H1 (cell line): ENCODE measurements at regions not wholly inside any gene's neighbourhood (a gene's known extent, or its start where the extent isn't known, plus 50 kb on each side); places are given as distances from the start of the nearest gene placed in this dataset.

Experiments
- CTCF ChIA-PET: fragments of 300-600 bp; sonication (Branson Sonifier 250); formaldehyde crosslinking; loops from one replicate; lab custom pipeline; 2021; ENCODE audit not compliant: partially characterized antibody; lab: Charles Lee
- POLR2A ChIA-PET: fragments of 300-600 bp; sonication (Branson Sonifier 250); formaldehyde crosslinking; loops from one replicate; lab custom pipeline; 2021; ENCODE audit warnings: inconsistent platforms; ENCODE audit not compliant: partially characterized antibody; lab: Charles Lee
- DNase-seq, 2 experiments: peaks; one replicate each; pipeline versions ENCODE4 v3.0.0 to v3.0.0-alpha.2; 2010 to 2022; ENCODE audit warnings: low spot score in 2 of 2, low read depth in 1 of 2, mixed read lengths in 1 of 2
- FAIRE-seq: peaks from 2 replicates; lab custom pipeline; 2011; peaks lifted over from hg19 to GRCh38; lab: Jason Lieb, UNC
- H2AFZ ChIP-seq: 2 replicates; pipeline ENCODE4 v1.8.1; 2012; ENCODE audit warnings: low read length, inconsistent platforms
- H2AK5ac ChIP-seq: 2 replicates; pipeline ENCODE4 v1.6.1; 2013; ENCODE audit warnings: low read depth, low read length
- H2BK120ac ChIP-seq: replicated peaks from 2 replicates; pipeline ENCODE3; 2013; ENCODE audit warnings: low read depth, low read length, inconsistent platforms
- H2BK12ac ChIP-seq: 2 replicates; pipeline ENCODE4 v1.6.1; 2013; ENCODE audit warnings: low read depth, low read length
- H2BK15ac ChIP-seq: 2 replicates; pipeline ENCODE4 v1.6.1; 2013; ENCODE audit warnings: low read length
- H2BK20ac ChIP-seq: 2 replicates; pipeline ENCODE4 v1.6.1; 2013; ENCODE audit warnings: low read length
- H2BK5ac ChIP-seq: 2 replicates; pipeline ENCODE4 v1.6.1; 2013; ENCODE audit warnings: low read depth, low read length
- H3K14ac ChIP-seq: 2 replicates; pipeline ENCODE4 v1.6.1; 2013; ENCODE audit warnings: inconsistent platforms; ENCODE audit not compliant: insufficient read length
- H3K18ac ChIP-seq: 2 replicates; pipeline ENCODE4 v1.6.1; 2013; ENCODE audit warnings: low read length; ENCODE audit errors: extremely low read depth
- H3K23ac ChIP-seq: 2 replicates; pipeline ENCODE4 v1.6.1; 2013; ENCODE audit warnings: inconsistent platforms; ENCODE audit not compliant: insufficient read length
- H3K23me2 ChIP-seq: 2 replicates; pipeline ENCODE4 v1.6.1; 2013; ENCODE audit warnings: low read depth, low read length
- H3K27ac ChIP-seq: 2 replicates; pipeline ENCODE4 v1.6.1; 2011; ENCODE audit warnings: low read depth, low read length, inconsistent platforms
- H3K27me3 ChIP-seq, 4 experiments: replicated peaks in 1 of 4; 1 replicate in 1 of 4; 2 replicates in 3 of 4; pipeline versions ENCODE4 v1.6.1 to v1.8.1; 2011 to 2013; ENCODE audit warnings: low read length in 3 of 4, mild to moderate bottlenecking in 3 of 4, inconsistent platforms in 2 of 4, mixed read lengths in 2 of 4, moderate library complexity in 1 of 4; ENCODE audit not compliant: control insufficient read depth in 3 of 4, insufficient read depth in 3 of 4; ENCODE audit errors: extremely low read depth in 1 of 4
- H3K36me3 ChIP-seq, 4 experiments: 2 replicates each; pipeline versions ENCODE4 v1.6.1 to v1.8.1; 2011 to 2013; ENCODE audit warnings: mild to moderate bottlenecking in 4 of 4, low read length in 3 of 4, moderate library complexity in 2 of 4, control low read depth in 1 of 4, inconsistent platforms in 1 of 4; ENCODE audit not compliant: insufficient read depth in 4 of 4, control insufficient read depth in 2 of 4
- H3K4ac ChIP-seq: replicated peaks from 2 replicates; pipeline ENCODE3; 2013; ENCODE audit warnings: low read length, low read depth, mixed read lengths, inconsistent platforms; ENCODE audit not compliant: insufficient read length
- H3K4me1 ChIP-seq, 4 experiments: replicated peaks in 1 of 4; 1 replicate in 1 of 4; 2 replicates in 3 of 4; pipeline versions ENCODE4 v1.6.1 to v1.8.1; 2011 to 2013; ENCODE audit warnings: low read length in 3 of 4, inconsistent platforms in 2 of 4, mixed read lengths in 1 of 4; ENCODE audit not compliant: insufficient read depth in 4 of 4, control insufficient read depth in 3 of 4
- H3K4me2 ChIP-seq, 2 experiments: 2 replicates each; pipeline versions ENCODE4 v1.6.1 to v1.8.1; 2011 to 2013; ENCODE audit warnings: low read depth in 2 of 2, low read length in 2 of 2, control low read depth in 1 of 2, inconsistent platforms in 1 of 2, mild to moderate bottlenecking in 1 of 2; ENCODE audit not compliant: insufficient read depth in 1 of 2
- H3K4me3 ChIP-seq, 4 experiments: fragments of 200-600, 300-600 bp in 1 of 4; sonication (generic), shearing (Covaris generic), sonication (Bioruptor Twin) in 1 of 4; 2 replicates each; pipeline versions ENCODE4 v1.5.1 to v1.8.1; 2011 to 2016; ENCODE audit warnings: low read length in 4 of 4, low read depth in 3 of 4, control low read depth in 2 of 4, inconsistent platforms in 2 of 4, mild to moderate bottlenecking in 2 of 4, mixed read lengths in 1 of 4, moderate library complexity in 1 of 4; ENCODE audit not compliant: insufficient read depth in 2 of 4; ENCODE audit errors: extremely low read depth in 1 of 4
- H3K56ac ChIP-seq: replicated peaks from 2 replicates; pipeline ENCODE3; 2013; ENCODE audit warnings: low read depth, mild to moderate bottlenecking, mixed read lengths, low read length, inconsistent platforms; ENCODE audit not compliant: insufficient read length
- H3K79me1 ChIP-seq: 2 replicates; pipeline ENCODE4 v1.6.1; 2013; ENCODE audit warnings: low read depth, low read length, control low read depth
- H3K79me2 ChIP-seq, 2 experiments: 2 replicates each; pipeline versions ENCODE4 v1.6.1 to v1.8.1; 2012 to 2013; ENCODE audit warnings: low read length in 2 of 2, mild to moderate bottlenecking in 2 of 2, inconsistent platforms in 1 of 2; ENCODE audit not compliant: insufficient read depth in 2 of 2, control insufficient read depth in 1 of 2
- H3K9ac ChIP-seq, 4 experiments: replicated peaks in 1 of 4; 1 replicate in 1 of 4; 2 replicates in 3 of 4; pipeline versions ENCODE4 v1.6.1 to v1.8.1; 2011 to 2013; ENCODE audit warnings: low read depth in 3 of 4, low read length in 3 of 4, control low read depth in 2 of 4, mild to moderate bottlenecking in 2 of 4, moderate library complexity in 2 of 4, inconsistent platforms in 1 of 4; ENCODE audit errors: extremely low read depth in 1 of 4
- H3K9me3 ChIP-seq, 2 experiments: 2 replicates each; pipeline versions ENCODE4 v1.6.1 to v1.8.1; 2012 to 2013; ENCODE audit warnings: mild to moderate bottlenecking in 2 of 2, moderate library complexity in 2 of 2, control low read depth in 1 of 2, inconsistent platforms in 1 of 2, low read depth in 1 of 2, low read length in 1 of 2, mixed read lengths in 1 of 2; ENCODE audit not compliant: insufficient read depth in 2 of 2
- H4K20me1 ChIP-seq, 2 experiments: replicated peaks in 1 of 2; 2 replicates each; pipeline versions ENCODE3 to v1.8.1; 2011 to 2013; ENCODE audit warnings: inconsistent platforms in 2 of 2, low read length in 2 of 2, mild to moderate bottlenecking in 1 of 2; ENCODE audit not compliant: insufficient read depth in 2 of 2, control insufficient read depth in 1 of 2
- H4K5ac ChIP-seq: 2 replicates; pipeline ENCODE4 v1.6.1; 2013; ENCODE audit warnings: low read length, low read depth, mixed read lengths, inconsistent platforms; ENCODE audit not compliant: insufficient read length
- H4K8ac ChIP-seq: 2 replicates; pipeline ENCODE4 v1.8.0; 2013; ENCODE audit warnings: mild to moderate bottlenecking, moderate library complexity, low read length, inconsistent platforms; ENCODE audit not compliant: insufficient read depth; ENCODE audit errors: extremely low read depth
- H4K91ac ChIP-seq: replicated peaks from 2 replicates; pipeline ENCODE3; 2013; ENCODE audit warnings: low read length, mixed read lengths, inconsistent platforms; ENCODE audit not compliant: insufficient read length
- ATF2 ChIP-seq: IDR thresholded peaks from 2 replicates; pipeline ENCODE4 v1.6.1; 2012; ENCODE audit warnings: low read length, inconsistent platforms
- ATF3 ChIP-seq: IDR thresholded peaks from 2 replicates; pipeline ENCODE4 v1.6.1; 2011; ENCODE audit warnings: low read depth, mild to moderate bottlenecking, low read length; ENCODE audit not compliant: insufficient read depth
- CHD1 ChIP-seq: IDR thresholded peaks from 2 replicates; pipeline ENCODE4 v1.6.1; 2012; ENCODE audit warnings: low read depth, low read length, improper control_type of control experiment
- CREB1 ChIP-seq: IDR thresholded peaks from 2 replicates; pipeline ENCODE4 v1.6.1; 2012; ENCODE audit warnings: inconsistent platforms
- CTCF ChIP-seq, 3 experiments: IDR thresholded peaks; 1 replicate in 2 of 3; 2 replicates in 1 of 3; pipeline versions ENCODE4 v1.5.1 to v1.6.1; 2011; ENCODE audit warnings: low read length in 3 of 3, mild to moderate bottlenecking in 3 of 3, inconsistent platforms in 2 of 3, low read depth in 1 of 3, moderate library complexity in 1 of 3; ENCODE audit not compliant: insufficient read depth in 1 of 3; ENCODE audit errors: control extremely low read depth in 1 of 3
- GABPA ChIP-seq: IDR thresholded peaks from 2 replicates; pipeline ENCODE4 v1.6.1; 2011; ENCODE audit warnings: mild to moderate bottlenecking, low read length, moderate library complexity, borderline replicate concordance; ENCODE audit not compliant: insufficient read depth
- NANOG ChIP-seq: IDR thresholded peaks from 2 replicates; pipeline ENCODE4 v1.6.1; 2011; ENCODE audit warnings: low read length, low read depth, mild to moderate bottlenecking, inconsistent platforms; ENCODE audit not compliant: insufficient read depth, poor library complexity, severe bottlenecking
- PHF8 ChIP-seq: fragments of 200-600 bp; sonication (generic); conservative IDR thresholded peaks from 2 replicates; pipeline ENCODE4 v1.7.1; 2012; ENCODE audit warnings: low read depth, mild to moderate bottlenecking, inconsistent platforms, low read length, moderate library complexity
- POLR2AphosphoS5 ChIP-seq: IDR thresholded peaks from 2 replicates; pipeline ENCODE4 v1.6.1; 2011; ENCODE audit warnings: low read depth, low read length
- SUZ12 ChIP-seq: fragments of 200-600 bp; sonication (generic); IDR thresholded peaks from 2 replicates; pipeline ENCODE4 v1.6.1; 2012; ENCODE audit warnings: mild to moderate bottlenecking, inconsistent platforms, low read length, moderate library complexity, mixed read lengths
- whole genome bisulfite sequencing, 2 experiments: shearing (Covaris generic) in 1 of 2; methylation state at CpG; one replicate each; pipeline versions ENCODE4 v1.1.6 to v1.1.7; 2013 to 2015; ENCODE audit warnings: low lambda C conversion rate in 2 of 2, mixed read lengths in 2 of 2, inconsistent platforms in 1 of 2, low coverage in 1 of 2, missing lambda C conversion rate in 1 of 2; ENCODE audit not compliant: insufficient replicate concordance in 2 of 2, insufficient coverage in 1 of 2, insufficient read length in 1 of 2; ENCODE audit errors: extremely low coverage in 1 of 2, missing lambda C conversion rate in 1 of 2; 5-methylcytosine and 5-hydroxymethylcytosine counted together

GRCh38 chr14:101025696-101026095 lies 122.2 kb upstream of the RTL1 start:
- no peaks in the 10 kb centered on the region for H3K27me3 ChIP-seq
- FAIRE-seq: no peak
- no peaks in the 10 kb centered on the region for H4K20me1 ChIP-seq
- no peak overlapping the region for H3K4me3 ChIP-seq
- H3K9ac ChIP-seq: no peak overlapping the region
- no peak overlapping the region for H2BK12ac ChIP-seq
- no peak overlapping the region for H4K91ac ChIP-seq
- H2BK15ac ChIP-seq: no peak overlapping the region
- no peak overlapping the region for H2AFZ ChIP-seq
- no peak overlapping the region for H3K14ac ChIP-seq
- H2BK5ac ChIP-seq: no peak overlapping the region
- ChIA-PET CTCF (no interaction called here), POLR2A (no interaction called here)
- H4K8ac ChIP-seq: no peak overlapping the region
- no peaks in the 10 kb centered on the region for H3K79me1 ChIP-seq
- WGBS, 2 experiments: 90% methylated on average over 17 of the region's 19 CpGs; no CpG with 5 or more reads in 1 of the 2 experiments
- peaks cover 7 to 24% of the 10 kb centered on the region in 2 experiments; a peak in 2 of 4 replicates for H3K9me3 ChIP-seq
- H3K79me2 ChIP-seq: no peaks in the 10 kb centered on the region
- H4K5ac ChIP-seq: no peak overlapping the region
- no peak overlapping the region for H2BK120ac ChIP-seq
- no peak overlapping the region for H3K27ac ChIP-seq
- no peak for DNase-seq
- H3K23me2 ChIP-seq: no peaks in the 10 kb centered on the region
- no peak overlapping the region for H3K56ac ChIP-seq
- no peak overlapping the region for H3K4me2 ChIP-seq
- H2BK20ac ChIP-seq: no peak overlapping the region
- no peak overlapping the region for H3K23ac ChIP-seq
- no peak overlapping the region for H3K4ac ChIP-seq
- no peak overlapping the region for H2AK5ac ChIP-seq
- H3K4me1 ChIP-seq: no peaks in the 10 kb centered on the region
- no peaks in the 10 kb centered on the region for H3K36me3 ChIP-seq
- no peak overlapping the region for H3K18ac ChIP-seq
- TF ChIP-seq PHF8 (no peak), POLR2AphosphoS5 (no peak), NANOG (no peak), CREB1 (no peak), SUZ12 (no peak), CHD1 (no peak), GABPA (no peak), ATF3 (no peak), CTCF (IDR thresholded peaks at IDR 0.05; ENCODE audit: control extremely low read depth in 1 of 3, insufficient read depth in 1 of 3, low read depth in 1 of 3, low read length in 3 of 3) (no peak), ATF2 (no peak)
